ENCODE measurements at regions not wholly inside any gene's neighbourhood (a gene's known extent, or its start where the extent isn't known, plus 50 kb on each side); places are given as distances from the start of the nearest gene placed in this dataset.

- TF ChIP-seq CTCF (IDR thresholded peaks at IDR 0.05; ENCODE audit: insufficient read depth, low read length, poor library complexity, severe bottlenecking), result no peak
- no peak for TF ChIP-seq EZH2phosphoT487 (conservative IDR thresholded peaks at IDR 0.05; ENCODE audit: low read length)
These were observed 73.3 kb upstream of the ACKR3 start for GRCh38 chr2:236496340-236496739.
